Neural crest cell (in vitro differentiated cells): ENCODE measurements at regions not wholly inside any gene's neighbourhood (a gene's known extent, or its start where the extent isn't known, plus 50 kb on each side); places are given as distances from the start of the nearest gene placed in this dataset.

Experiments used
- DNase-seq: peaks from one replicate; pipeline ENCODE4 v3.0.0; 2021; ENCODE audit warnings: low read depth, mixed read lengths, low spot score
- H3K27ac Mint-ChIP-seq: one replicate; pipeline ENCODE4 v1.8.0; 2021; ENCODE audit warnings: mild to moderate bottlenecking, mixed read lengths; ENCODE audit not compliant: unreplicated experiment
- H3K27me3 Mint-ChIP-seq: 2 replicates; pipeline ENCODE4 v1.8.0; 2021; ENCODE audit warnings: low read depth, mild to moderate bottlenecking, mixed read lengths
- H3K36me3 Mint-ChIP-seq: 2 replicates; pipeline ENCODE4 v1.8.0; 2021; ENCODE audit warnings: low read depth, mild to moderate bottlenecking, mixed read lengths
- H3K4me1 Mint-ChIP-seq: 2 replicates; pipeline ENCODE4 v1.8.0; 2021; ENCODE audit warnings: mixed read lengths
- H3K4me3 Mint-ChIP-seq: one replicate; pipeline ENCODE4 v1.8.0; 2021; ENCODE audit warnings: mild to moderate bottlenecking, mixed read lengths
- H3K9me3 Mint-ChIP-seq: 2 replicates; pipeline ENCODE4 v1.8.0; 2021; ENCODE audit warnings: mixed read lengths
- CTCF ChIP-seq: fragments of 200-600 bp; sonication (generic); conservative IDR thresholded peaks from 2 replicates; pipeline ENCODE4 v1.5.0; 2021; ENCODE audit warnings: antibody characterized with exemption, mild to moderate bottlenecking

- Mint-ChIP-seq H3K4me1 (peaks cover 54% of the 10 kb centered on the region), H3K4me3 (no peak overlapping the region), H3K27me3 (peaks cover 2% of the 10 kb centered on the region), H3K9me3 (peaks cover 3% of the 10 kb centered on the region), H3K36me3 (no peaks in the 10 kb centered on the region), H3K27ac (no peak overlapping the region)
- DNase-seq: no peak
- TF ChIP-seq CTCF: no peak
Observed at GRCh38 chr16:51357839-51358238, 206.8 kb upstream of the SALL1 start.

GRCh38 chr16:51355875-51356274, 204.8 kb upstream of the SALL1 start:
- Mint-ChIP-seq H3K9me3 (peaks cover 3% of the 10 kb centered on the region), H3K27me3 (no peaks in the 10 kb centered on the region), H3K4me3 (no peak overlapping the region), H3K4me1 (peaks cover 49% of the 10 kb centered on the region), H3K27ac (no peak overlapping the region), H3K36me3 (no peaks in the 10 kb centered on the region)
- TF ChIP-seq CTCF: no peak
- no peak for DNase-seq

GRCh38 chr16:51355195-51355594, 204.1 kb upstream of the SALL1 start:
- no peaks in the 10 kb centered on the region for H3K27me3 Mint-ChIP-seq
- peaks cover 3% of the 10 kb centered on the region for H3K9me3 Mint-ChIP-seq
- no peak overlapping the region for H3K27ac Mint-ChIP-seq
- no peak for DNase-seq
- TF ChIP-seq CTCF: no peak
- H3K4me3 Mint-ChIP-seq: no peak overlapping the region
- H3K4me1 Mint-ChIP-seq: peaks cover 47% of the 10 kb centered on the region
- no peaks in the 10 kb centered on the region for H3K36me3 Mint-ChIP-seq

GRCh38 chr16:51353055-51353454, 202.0 kb upstream of the SALL1 start:
- TF ChIP-seq CTCF: no peak
- H3K4me3 Mint-ChIP-seq: no peak overlapping the region

GRCh38 chr16:51349626-51350025, 198.6 kb upstream of the SALL1 start:
- Mint-ChIP-seq H3K4me1 (peaks cover 7% of the 10 kb centered on the region), H3K36me3 (no peaks in the 10 kb centered on the region), H3K27ac (no peak overlapping the region), H3K27me3 (no peaks in the 10 kb centered on the region), H3K4me3 (no peak overlapping the region), H3K9me3 (peaks cover 3% of the 10 kb centered on the region)
- DNase-seq: no peak
- TF ChIP-seq CTCF: no peak

More at GRCh38 chr16:51353055-51353454, 202.0 kb upstream of the SALL1 start:
- Mint-ChIP-seq H3K27ac (no peak overlapping the region), H3K4me1 (peaks cover 27% of the 10 kb centered on the region), H3K9me3 (peaks cover 3% of the 10 kb centered on the region), H3K36me3 (no peaks in the 10 kb centered on the region), H3K27me3 (no peaks in the 10 kb centered on the region)
- DNase-seq: no peak

GRCh38 chr16:51343411-51343810, 192.3 kb upstream of the SALL1 start:
- Mint-ChIP-seq H3K4me1 (peaks cover 7% of the 10 kb centered on the region), H3K4me3 (no peak overlapping the region), H3K27me3 (no peaks in the 10 kb centered on the region), H3K36me3 (no peaks in the 10 kb centered on the region), H3K9me3 (no peaks in the 10 kb centered on the region), H3K27ac (no peak overlapping the region)
- no peak for DNase-seq
- TF ChIP-seq CTCF: no peak
